Uterus (tissue), 3 donors: ENCODE measurements at regions not wholly inside any gene's neighbourhood (a gene's known extent, or its start where the extent isn't known, plus 50 kb on each side); places are given as distances from the start of the nearest gene placed in this dataset.

Experiments used
- DNase-seq, 2 donors: peaks; one replicate each; pipeline ENCODE4 v3.0.0-alpha.2; 2019 to 2020
- H3K27ac ChIP-seq, 2 donors: fragments of 200-600 bp; sonication (generic); 1 replicate in 1 of 2; 2 replicates in 1 of 2; pipeline ENCODE4 v1.5.1; 2016 to 2018
- H3K27me3 ChIP-seq, 2 donors: fragments of 200-600 bp; sonication (generic); one replicate each; pipeline ENCODE4 v1.5.1; 2018 to 2019; ENCODE audit warnings: control low read depth in 1 of 2
- H3K36me3 ChIP-seq, 2 donors: fragments of 200-600 bp; sonication (generic); one replicate each; pipeline ENCODE4 v1.5.1; 2019; ENCODE audit warnings: control low read depth in 1 of 2
- H3K4me1 ChIP-seq, 2 donors: fragments of 200-600 bp; sonication (generic); one replicate each; pipeline ENCODE4 v1.5.1; 2018 to 2019; ENCODE audit warnings: control low read depth in 1 of 2
- H3K4me3 ChIP-seq, 2 donors: fragments of 200-600 bp; sonication (generic); 1 replicate in 1 of 2; 2 replicates in 1 of 2; pipeline ENCODE4 v1.5.1; 2018 to 2019; ENCODE audit warnings: mild to moderate bottlenecking in 1 of 2
- H3K9me3 ChIP-seq, 2 donors: fragments of 200-600 bp; sonication (generic); one replicate each; pipeline ENCODE4 v1.5.1; 2019; ENCODE audit warnings: control low read depth in 1 of 2
- CTCF ChIP-seq, 4 experiments: fragments of 200-600 bp in 2 of 4; fragments of 450-650 bp in 2 of 4; sonication (generic) in 2 of 4; IDR thresholded peaks; one replicate each; pipeline ENCODE4 v1.5.1; 2016 to 2019; ENCODE audit warnings: antibody characterized with exemption in 4 of 4, mild to moderate bottlenecking in 2 of 4, moderate library complexity in 1 of 4
- POLR2A ChIP-seq, 2 donors: fragments of 450-650 bp; IDR thresholded peaks; one replicate each; pipeline ENCODE4 v1.6.1; 2016; ENCODE audit warnings: antibody characterized with exemption in 2 of 2, mild to moderate bottlenecking in 1 of 2, moderate library complexity in 1 of 2
- intact Hi-C: fragments of 100-400 bp; cut with DNase I; formaldehyde crosslinking; loops from one replicate; pipeline ENCODE4 v1.15.1; 2023; ENCODE audit warnings: low total_unique reads
- donor health status: DM: yes; HTN: yes; CAD: no.

- DNase-seq, result no peak
- intact Hi-C loops, result no loop called here
These were observed 506.1 kb upstream of the SALL3 start for GRCh38 chr18:78473563-78473962.

GRCh38 chr18:78477840-78478239 lies 501.8 kb upstream of the SALL3 start:
- no peak overlapping the region for H3K4me3 ChIP-seq
- intact Hi-C loops, result no loop called here
- TF ChIP-seq CTCF (IDR thresholded peaks at IDR 0.05) (no peak), POLR2A (IDR thresholded peaks at IDR 0.05) (no peak)
- H3K9me3 ChIP-seq, result no peaks in the 10 kb centered on the region
- H3K27ac ChIP-seq, result no peak overlapping the region
- no peaks in the 10 kb centered on the region for H3K4me1 ChIP-seq
- DNase-seq, result no peak
- no peaks in the 10 kb centered on the region for H3K36me3 ChIP-seq
- no peaks in the 10 kb centered on the region for H3K27me3 ChIP-seq

More at GRCh38 chr18:78473563-78473962, 506.1 kb upstream of the SALL3 start:
- H3K27me3 ChIP-seq, result no peaks in the 10 kb centered on the region
- no peak overlapping the region for H3K4me3 ChIP-seq
- no peaks in the 10 kb centered on the region for H3K36me3 ChIP-seq
- H3K27ac ChIP-seq, result no peak overlapping the region
- no peaks in the 10 kb centered on the region for H3K4me1 ChIP-seq
- no peaks in the 10 kb centered on the region for H3K9me3 ChIP-seq
- TF ChIP-seq POLR2A (IDR thresholded peaks at IDR 0.05), result no peak
- TF ChIP-seq CTCF (IDR thresholded peaks at IDR 0.05), result no peak

- TF ChIP-seq POLR2A (IDR thresholded peaks at IDR 0.05) (no peak), CTCF (IDR thresholded peaks at IDR 0.05) (no peak)
- H3K4me1 ChIP-seq, result no peaks in the 10 kb centered on the region
- H3K27ac ChIP-seq, result no peak overlapping the region
- H3K4me3 ChIP-seq, result no peak overlapping the region
- DNase-seq, result no peak
- H3K27me3 ChIP-seq, result no peaks in the 10 kb centered on the region
- intact Hi-C loops, result no loop called here
- H3K9me3 ChIP-seq, result no peaks in the 10 kb centered on the region
- H3K36me3 ChIP-seq, result no peaks in the 10 kb centered on the region
These were observed 500.2 kb upstream of the SALL3 start for GRCh38 chr18:78479443-78479842.

GRCh38 chr18:78480262-78481054 lies 499.2 kb upstream of the SALL3 start:
- no peaks in the 10 kb centered on the region for H3K36me3 ChIP-seq
- no peaks in the 10 kb centered on the region for H3K9me3 ChIP-seq
- no peak overlapping the region for H3K27ac ChIP-seq
- intact Hi-C loops, result no loop called here
- H3K4me1 ChIP-seq, result no peaks in the 10 kb centered on the region
- TF ChIP-seq POLR2A (IDR thresholded peaks at IDR 0.05), result no peak
- no peak overlapping the region for H3K4me3 ChIP-seq
- no peaks in the 10 kb centered on the region for H3K27me3 ChIP-seq
- no peak for DNase-seq

GRCh38 chr18:78482378-78482777 lies 497.2 kb upstream of the SALL3 start:
- no peaks in the 10 kb centered on the region for H3K9me3 ChIP-seq
- TF ChIP-seq CTCF (IDR thresholded peaks at IDR 0.05), result no peak
- TF ChIP-seq POLR2A (IDR thresholded peaks at IDR 0.05), result no peak
- no peaks in the 10 kb centered on the region for H3K4me1 ChIP-seq
- H3K36me3 ChIP-seq, result no peaks in the 10 kb centered on the region
- no peak for DNase-seq
- H3K27ac ChIP-seq, result no peak overlapping the region
- intact Hi-C loops, result no loop called here
- H3K27me3 ChIP-seq, result no peaks in the 10 kb centered on the region
- H3K4me3 ChIP-seq, result no peak overlapping the region
